Neural progenitor cell (in vitro differentiated cells): ENCODE measurements at regions not wholly inside any gene's neighbourhood (a gene's known extent, or its start where the extent isn't known, plus 50 kb on each side); places are given as distances from the start of the nearest gene placed in this dataset.
"Not testable (repeated sequence)": the region's sequence is repeated elsewhere in the genome, so short reads cannot be mapped to it uniquely, and the experiment has no call there.

Source experiments
- DNase-seq: peaks from one replicate; pipeline ENCODE4 v3.0.0-alpha.2; 2016; ENCODE audit warnings: low spot score
- H2AFZ ChIP-seq: fragments of 200-600 bp; sonication (generic); replicated peaks from 2 replicates; pipeline ENCODE4 v1.6.1; 2016; ENCODE audit warnings: antibody characterized with exemption
- H3F3A ChIP-seq: fragments of 200-600 bp; sonication (generic); 2 replicates; pipeline ENCODE4 v1.6.1; 2016; ENCODE audit warnings: antibody characterized with exemption, low read depth
- H3K27ac ChIP-seq: fragments of 200-600 bp; sonication (generic); 2 replicates; pipeline ENCODE4 v1.5.1; 2016; ENCODE audit warnings: mild to moderate bottlenecking
- H3K27me3 ChIP-seq: fragments of 200-600 bp; sonication (generic); 2 replicates; pipeline ENCODE4 v1.6.1; 2016; ENCODE audit warnings: mild to moderate bottlenecking, moderate library complexity
- H3K36me3 ChIP-seq: fragments of 200-600 bp; sonication (generic); 2 replicates; pipeline ENCODE4 v1.5.1; 2016
- H3K4me1 ChIP-seq: fragments of 200-600 bp; sonication (generic); 2 replicates; pipeline ENCODE4 v1.6.1; 2016; ENCODE audit warnings: mixed run types
- H3K4me2 ChIP-seq: fragments of 200-600 bp; sonication (generic); 2 replicates; pipeline ENCODE4 v1.6.1; 2016
- H3K4me3 ChIP-seq: fragments of 200-600 bp; sonication (generic); 2 replicates; pipeline ENCODE4 v1.5.1; 2016
- H3K79me2 ChIP-seq: fragments of 200-600 bp; sonication (generic); 2 replicates; pipeline ENCODE4 v1.6.1; 2016; ENCODE audit warnings: low read depth
- H3K9ac ChIP-seq: fragments of 200-600 bp; sonication (generic); 2 replicates; pipeline ENCODE4 v1.6.1; 2016
- H3K9me3 ChIP-seq: fragments of 200-600 bp; sonication (generic); 2 replicates; pipeline ENCODE4 v1.5.1; 2016; ENCODE audit warnings: low read depth
- H4K20me1 ChIP-seq: fragments of 200-600 bp; sonication (generic); 2 replicates; pipeline ENCODE4 v1.6.1; 2016; ENCODE audit warnings: low read depth
- H3K27ac Mint-ChIP-seq: 3 replicates; pipeline ENCODE4 v1.8.0; 2021; ENCODE audit warnings: mixed read lengths
- H3K27me3 Mint-ChIP-seq: 2 replicates; pipeline ENCODE4 v1.8.0; 2022; ENCODE audit warnings: low read depth, mild to moderate bottlenecking, inconsistent platforms, moderate library complexity, mixed read lengths; ENCODE audit not compliant: insufficient read depth
- H3K36me3 Mint-ChIP-seq: 3 replicates; pipeline ENCODE4 v1.8.0; 2021; ENCODE audit warnings: mixed read lengths
- H3K4me1 Mint-ChIP-seq: 3 replicates; pipeline ENCODE4 v1.8.0; 2021; ENCODE audit warnings: mixed read lengths
- H3K4me3 Mint-ChIP-seq: 3 replicates; pipeline ENCODE4 v1.8.0; 2021; ENCODE audit warnings: mild to moderate bottlenecking, moderate library complexity, mixed read lengths
- H3K9me3 Mint-ChIP-seq: 3 replicates; pipeline ENCODE4 v1.8.0; 2020; ENCODE audit warnings: mixed read lengths
- EZH2 ChIP-seq: fragments of 200-600 bp; sonication (generic); IDR thresholded peaks from 2 replicates; pipeline ENCODE4 v1.6.1; 2017; ENCODE audit warnings: antibody characterized with exemption, mild to moderate bottlenecking, moderate library complexity
- EZH2phosphoT487 ChIP-seq: fragments of 200-600 bp; sonication (generic); IDR thresholded peaks from 2 replicates; pipeline ENCODE4 v1.6.1; 2017; ENCODE audit warnings: antibody characterized with exemption
- TF ChIP-seq, protein P1 (sequence below): fragments of 200-600 bp; sonication (generic); IDR thresholded peaks from 2 replicates; pipeline ENCODE4 v1.5.1; 2017; ENCODE audit warnings: antibody characterized with exemption, mild to moderate bottlenecking

- Histone ChIP-seq H2AFZ (no peak overlapping the region), H3K4me1 (no peaks in the 10 kb centered on the region), H3K27me3 (no peaks in the 10 kb centered on the region), H3K27ac (no peak overlapping the region), H3K4me2 (no peak overlapping the region), H3K79me2 (no peaks in the 10 kb centered on the region), H3F3A (no peaks in the 10 kb centered on the region), H3K9ac (no peak overlapping the region), H4K20me1 (no peaks in the 10 kb centered on the region), H3K36me3 (no peaks in the 10 kb centered on the region), H3K9me3 (no peaks in the 10 kb centered on the region), H3K4me3 (no peak overlapping the region)
- DNase-seq = no peak
- H3K4me1 Mint-ChIP-seq = no peaks in the 10 kb centered on the region
- no peaks in the 10 kb centered on the region for H3K27me3 Mint-ChIP-seq
- no peak overlapping the region for H3K4me3 Mint-ChIP-seq
- H3K9me3 Mint-ChIP-seq = no peaks in the 10 kb centered on the region
- no peak overlapping the region for H3K27ac Mint-ChIP-seq
- no peak for TF ChIP-seq EZH2
- TF ChIP-seq EZH2phosphoT487 = no peak
- TF ChIP-seq, protein P1, sequence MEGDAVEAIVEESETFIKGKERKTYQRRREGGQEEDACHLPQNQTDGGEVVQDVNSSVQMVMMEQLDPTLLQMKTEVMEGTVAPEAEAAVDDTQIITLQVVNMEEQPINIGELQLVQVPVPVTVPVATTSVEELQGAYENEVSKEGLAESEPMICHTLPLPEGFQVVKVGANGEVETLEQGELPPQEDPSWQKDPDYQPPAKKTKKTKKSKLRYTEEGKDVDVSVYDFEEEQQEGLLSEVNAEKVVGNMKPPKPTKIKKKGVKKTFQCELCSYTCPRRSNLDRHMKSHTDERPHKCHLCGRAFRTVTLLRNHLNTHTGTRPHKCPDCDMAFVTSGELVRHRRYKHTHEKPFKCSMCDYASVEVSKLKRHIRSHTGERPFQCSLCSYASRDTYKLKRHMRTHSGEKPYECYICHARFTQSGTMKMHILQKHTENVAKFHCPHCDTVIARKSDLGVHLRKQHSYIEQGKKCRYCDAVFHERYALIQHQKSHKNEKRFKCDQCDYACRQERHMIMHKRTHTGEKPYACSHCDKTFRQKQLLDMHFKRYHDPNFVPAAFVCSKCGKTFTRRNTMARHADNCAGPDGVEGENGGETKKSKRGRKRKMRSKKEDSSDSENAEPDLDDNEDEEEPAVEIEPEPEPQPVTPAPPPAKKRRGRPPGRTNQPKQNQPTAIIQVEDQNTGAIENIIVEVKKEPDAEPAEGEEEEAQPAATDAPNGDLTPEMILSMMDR = no peak
- H3K36me3 Mint-ChIP-seq = no peaks in the 10 kb centered on the region
Observed at GRCh38 chr6:84882768-84883766, 118.7 kb upstream of the TBX18 start.

- not testable (repeated sequence) for H3K9me3 Mint-ChIP-seq, H4K20me1 ChIP-seq, H3K4me3 Mint-ChIP-seq, H3K27ac ChIP-seq, H3K4me1 ChIP-seq, H3K4me2 ChIP-seq, H3F3A ChIP-seq, H3K36me3 ChIP-seq, H3K9ac ChIP-seq, H3K27ac Mint-ChIP-seq, H3K79me2 ChIP-seq, H3K27me3 Mint-ChIP-seq, H3K4me1 Mint-ChIP-seq, H2AFZ ChIP-seq, H3K4me3 ChIP-seq, H3K9me3 ChIP-seq, DNase-seq, H3K36me3 Mint-ChIP-seq, H3K27me3 ChIP-seq
Observed at GRCh38 chr6:84879385-84879784, 115.0 kb upstream of the TBX18 start.

DNA sequence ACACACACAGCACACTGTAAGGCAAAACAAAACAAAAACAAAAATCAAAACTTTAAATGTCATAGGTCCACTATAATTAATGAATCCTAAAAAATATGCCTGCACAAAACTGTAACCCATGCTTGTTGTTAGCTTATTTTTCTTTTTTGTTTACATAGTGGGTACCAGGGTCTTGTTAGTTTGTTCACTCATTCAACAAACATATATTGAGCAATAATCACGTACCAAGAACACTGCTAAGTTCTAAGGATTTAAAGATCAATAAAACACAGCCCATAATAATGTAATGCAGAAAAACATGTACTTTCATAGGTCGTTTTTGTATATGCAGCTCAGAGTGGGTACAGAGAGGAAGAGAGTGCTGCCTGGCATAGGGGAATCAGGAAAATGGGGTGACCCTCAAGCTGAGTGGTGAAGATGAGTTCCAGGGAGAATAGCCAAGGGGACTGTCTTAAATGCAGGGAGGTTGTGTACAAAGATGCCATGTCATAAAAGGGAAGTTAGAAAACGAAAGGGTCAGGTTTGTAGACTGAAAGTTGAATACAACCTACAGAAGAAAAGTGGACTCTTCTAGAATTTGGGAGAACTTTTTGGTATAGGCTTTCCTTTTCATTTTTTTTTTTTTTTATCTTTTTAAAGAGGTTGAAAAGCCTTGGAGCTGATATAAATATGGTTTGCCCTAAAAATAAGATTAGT, 113.3 kb upstream of the TBX18 start:
- DNase-seq = no peak
- no peaks in the 10 kb centered on the region for H3K27me3 ChIP-seq
- H3K27ac Mint-ChIP-seq = no peak overlapping the region
- H3F3A ChIP-seq = no peaks in the 10 kb centered on the region
- H3K4me1 Mint-ChIP-seq = no peaks in the 10 kb centered on the region
- H3K9me3 ChIP-seq = no peaks in the 10 kb centered on the region
- no peak overlapping the region for H3K9ac ChIP-seq
- no peaks in the 10 kb centered on the region for H4K20me1 ChIP-seq
- no peaks in the 10 kb centered on the region for H3K9me3 Mint-ChIP-seq
- no peak overlapping the region for H3K4me3 Mint-ChIP-seq
- TF ChIP-seq, protein P1 = no peak
- no peak for TF ChIP-seq EZH2phosphoT487
- no peak for TF ChIP-seq EZH2
- H3K27ac ChIP-seq = no peak overlapping the region
- no peaks in the 10 kb centered on the region for H3K4me1 ChIP-seq
- no peak overlapping the region for H3K4me3 ChIP-seq
- H3K4me2 ChIP-seq = no peak overlapping the region
- no peaks in the 10 kb centered on the region for H3K79me2 ChIP-seq
- H3K36me3 Mint-ChIP-seq = no peaks in the 10 kb centered on the region
- H3K27me3 Mint-ChIP-seq = no peaks in the 10 kb centered on the region
- H3K36me3 ChIP-seq = no peaks in the 10 kb centered on the region
- no peak overlapping the region for H2AFZ ChIP-seq
